ENCODE measurements at regions not wholly inside any gene's neighbourhood (a gene's known extent, or its start where the extent isn't known, plus 50 kb on each side); places are given as distances from the start of the nearest gene placed in this dataset.

DNA sequence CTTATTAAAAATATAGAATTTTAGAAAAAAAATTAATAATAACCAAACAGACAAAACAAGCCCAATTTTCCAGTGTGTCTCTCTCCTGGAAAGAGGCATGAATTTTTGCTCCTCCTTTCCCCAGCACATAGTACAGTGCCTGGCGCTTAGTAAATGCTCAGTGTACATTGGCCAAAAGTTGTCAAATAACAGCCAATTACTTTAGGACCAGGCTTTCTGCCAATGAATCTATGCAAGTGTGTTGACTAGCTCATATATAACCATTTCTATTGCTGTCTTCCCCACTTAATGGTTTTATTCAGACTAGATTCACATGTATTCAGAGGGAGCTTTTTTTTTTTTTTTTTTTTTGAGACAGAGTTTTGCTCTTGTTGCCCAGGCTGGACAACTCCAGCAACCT lies 120.1 kb upstream of the CD180 start:
- no peak for DNase-seq
- no CpG with 5 or more reads among the region's 1 CpG for WGBS (ENCODE audit: extremely low coverage, insufficient read length, low lambda C conversion rate)

More for the DNA sequence above, 120.1 kb upstream of the CD180 start:
- TF ChIP-seq CTCF (conservative IDR thresholded peaks at IDR 0.05): no peak
- no peak overlapping the region for H3K27ac Mint-ChIP-seq
- H3K27ac ChIP-seq (ENCODE audit: insufficient read length, low read depth, low read length): no peak overlapping the region
- H4K20me1 ChIP-seq (ENCODE audit: control insufficient read depth, insufficient read depth, insufficient read length): no peaks in the 10 kb centered on the region
- no peaks in the 10 kb centered on the region for H3K23me2 ChIP-seq (ENCODE audit: insufficient read length, low read depth, low read length, poor library complexity, severe bottlenecking)
- no peaks in the 10 kb centered on the region for H3K79me2 ChIP-seq (ENCODE audit: insufficient read depth, low read length)
- H2BK15ac ChIP-seq (ENCODE audit: low read depth, low read length): no peak overlapping the region
- no peak overlapping the region for H3K18ac ChIP-seq (ENCODE audit: insufficient read length, low read depth, low read length)
- no peak overlapping the region for H3K23ac ChIP-seq (ENCODE audit: insufficient read length, low read depth, low read length)
- no peak overlapping the region for H3K9ac ChIP-seq (ENCODE audit: extremely low read depth, insufficient read length, low read length)
- H2AFZ ChIP-seq (ENCODE audit: low read length): no peak overlapping the region
- no peaks in the 10 kb centered on the region for H3K9me3 ChIP-seq (ENCODE audit: control insufficient read depth, low read depth, low read length)
- H3K27me3 Mint-ChIP-seq (ENCODE audit: low read depth): no peaks in the 10 kb centered on the region
- no peak overlapping the region for H3K4me3 Mint-ChIP-seq
- H3K4me1 ChIP-seq (ENCODE audit: insufficient read depth, low read length): no peaks in the 10 kb centered on the region; the same call in 1 of the 2 replicates
- no peak overlapping the region for H3K14ac ChIP-seq (ENCODE audit: insufficient read depth, low read length)
- H2AK5ac ChIP-seq (ENCODE audit: insufficient read length, low read length): no peak overlapping the region
- peaks cover 0 to 4% of the 10 kb centered on the region in 2 experiments; a peak in 3 of 5 replicates for H3K9me3 Mint-ChIP-seq
- no peaks in the 10 kb centered on the region for H3K79me1 ChIP-seq (ENCODE audit: insufficient read depth, low read depth, low read length, poor library complexity, severe bottlenecking)
- H2BK12ac ChIP-seq (ENCODE audit: insufficient read length, low read depth, low read length): no peak overlapping the region
- no peaks in the 10 kb centered on the region for H3K27me3 ChIP-seq (ENCODE audit: insufficient read depth, low read length)
- H4K91ac ChIP-seq (ENCODE audit: insufficient read length, low read depth, low read length): no peak overlapping the region
- H3K4me2 ChIP-seq (ENCODE audit: insufficient read depth, insufficient read length, low read length): no peak overlapping the region
- no peaks in the 10 kb centered on the region for H3K4me1 Mint-ChIP-seq
- no peak overlapping the region for H4K8ac ChIP-seq (replicated peaks; ENCODE audit: insufficient read length, low read depth, low read length)
- H3K36me3 Mint-ChIP-seq (ENCODE audit: insufficient read depth in 1 of 3, low read depth in 3 of 3): peaks cover 0 to 1% (median 0%) of the 10 kb centered on the region in 3 experiments; a peak in 4 of 7 replicates
- no peak overlapping the region for H4K5ac ChIP-seq (ENCODE audit: insufficient read length, low read depth, low read length)
- no peak overlapping the region for H3K56ac ChIP-seq (ENCODE audit: insufficient read length, low read depth, low read length)
- no peak overlapping the region for H2BK5ac ChIP-seq (ENCODE audit: insufficient read length, low read length)
- no peak overlapping the region for H2BK120ac ChIP-seq (ENCODE audit: low read depth, low read length, poor library complexity, severe bottlenecking)
- no peak overlapping the region for H3K4ac ChIP-seq (ENCODE audit: low read depth, low read length)
- no peak overlapping the region for H2BK20ac ChIP-seq (ENCODE audit: low read depth, low read length, poor library complexity, severe bottlenecking)
- no peak overlapping the region for H3T11ph ChIP-seq (ENCODE audit: low read length)
